ENCODE measurements at regions not wholly inside any gene's neighbourhood (a gene's known extent, or its start where the extent isn't known, plus 50 kb on each side); places are given as distances from the start of the nearest gene placed in this dataset.

DNA sequence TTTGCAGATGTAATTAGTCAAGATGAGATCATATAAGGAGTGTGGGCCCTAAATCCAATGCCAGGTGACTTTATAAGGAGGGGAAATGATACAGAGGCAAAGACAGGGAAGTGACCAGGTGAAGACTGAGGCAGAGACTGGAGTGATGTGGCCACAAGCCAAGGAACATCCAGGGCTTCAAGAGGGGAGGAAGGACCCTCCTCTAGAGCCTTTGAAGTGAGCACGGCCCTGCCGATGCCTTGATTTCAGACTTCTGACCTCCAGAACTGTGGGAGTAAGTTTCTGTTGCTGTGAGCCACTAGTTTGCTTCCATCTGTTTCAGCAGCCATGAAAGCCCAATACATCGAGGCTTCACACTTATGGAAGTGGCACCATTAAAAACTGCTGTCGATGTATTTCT is 78.7 kb downstream of the SHANK2 start:
- TF ChIP-seq CTCF (conservative IDR thresholded peaks at IDR 0.05; ENCODE audit: low read depth, low read length) (no peak), EZH2 (IDR thresholded peaks at IDR 0.05; ENCODE audit: low read length, unreplicated experiment) (no peak)
